Keratinocyte (primary cell): ENCODE measurements at regions not wholly inside any gene's neighbourhood (a gene's known extent, or its start where the extent isn't known, plus 50 kb on each side); places are given as distances from the start of the nearest gene placed in this dataset.

Source experiments
- DNase-seq: peaks from one replicate; pipeline ENCODE4 v3.0.0-alpha.2; 2011; ENCODE audit warnings: low read depth, missing footprints, low spot score
- FAIRE-seq: peaks from 2 replicates; lab custom pipeline; 2011; peaks lifted over from hg19 to GRCh38; lab: Jason Lieb, UNC
- H2AFZ ChIP-seq: 2 replicates; pipeline ENCODE4 v1.6.0; 2012; ENCODE audit warnings: low read length, control low read depth, inconsistent platforms; ENCODE audit not compliant: control insufficient read depth
- H3K27ac ChIP-seq: 2 replicates; pipeline ENCODE4 v1.5.1; 2011; ENCODE audit warnings: low read length; ENCODE audit not compliant: control insufficient read depth, insufficient read depth
- H3K27me3 ChIP-seq: 3 replicates; pipeline ENCODE4 v1.6.0; 2011; ENCODE audit warnings: low read length; ENCODE audit not compliant: control insufficient read depth, insufficient read depth; ENCODE audit errors: extremely low read depth
- H3K36me3 ChIP-seq, 2 experiments: 2 replicates in 1 of 2; 3 replicates in 1 of 2; pipeline ENCODE4 v1.5.1; 2011; ENCODE audit warnings: low read length in 2 of 2, mild to moderate bottlenecking in 1 of 2; ENCODE audit not compliant: control insufficient read depth in 2 of 2, insufficient read depth in 2 of 2; ENCODE audit errors: extremely low read depth in 1 of 2
- H3K4me1 ChIP-seq: 3 replicates; pipeline ENCODE4 v1.5.1; 2011; ENCODE audit warnings: low read length; ENCODE audit not compliant: control insufficient read depth, insufficient read depth; ENCODE audit errors: extremely low read depth
- H3K4me2 ChIP-seq: 3 replicates; pipeline ENCODE4 v1.6.0; 2011; ENCODE audit warnings: low read depth, low read length; ENCODE audit not compliant: control insufficient read depth, insufficient read depth; ENCODE audit errors: extremely low read depth
- H3K4me3 ChIP-seq, 3 experiments: fragments of 200-600 bp in 1 of 3; sonication (generic) in 1 of 3; 2 replicates in 2 of 3; 3 replicates in 1 of 3; pipeline ENCODE4 v1.5.1; 2011 to 2016; ENCODE audit warnings: low read length in 3 of 3, mild to moderate bottlenecking in 3 of 3, control low read depth in 2 of 3, inconsistent platforms in 1 of 3, low read depth in 1 of 3, mixed read lengths in 1 of 3, mixed run types in 1 of 3, moderate library complexity in 1 of 3; ENCODE audit not compliant: control insufficient read depth in 2 of 3, insufficient read depth in 2 of 3; ENCODE audit errors: extremely low read depth in 1 of 3
- H3K79me2 ChIP-seq: 2 replicates; pipeline ENCODE4 v1.6.0; 2012; ENCODE audit warnings: low read length; ENCODE audit not compliant: control insufficient read depth, insufficient read depth
- H3K9ac ChIP-seq: 3 replicates; pipeline ENCODE4 v1.6.0; 2011; ENCODE audit warnings: low read length; ENCODE audit not compliant: control insufficient read depth, insufficient read depth; ENCODE audit errors: extremely low read depth
- H3K9me1 ChIP-seq: 3 replicates; pipeline ENCODE4 v1.6.0; 2011; ENCODE audit warnings: low read length; ENCODE audit not compliant: control insufficient read depth, insufficient read depth; ENCODE audit errors: extremely low read depth
- H3K9me3 ChIP-seq: 2 replicates; pipeline ENCODE4 v1.5.1; 2012; ENCODE audit warnings: low read depth, low read length; ENCODE audit not compliant: control insufficient read depth
- H4K20me1 ChIP-seq: 3 replicates; pipeline ENCODE4 v1.6.0; 2011; ENCODE audit warnings: low read length; ENCODE audit not compliant: control insufficient read depth, insufficient read depth; ENCODE audit errors: extremely low read depth
- EZH2 ChIP-seq: IDR thresholded peaks from one replicate; pipeline ENCODE4 v1.6.1; 2012; ENCODE audit warnings: inconsistent platforms, mild to moderate bottlenecking, low read length, moderate library complexity
- dilution Hi-C: fragments of 300-500 bp; cut with MboI; formaldehyde crosslinking; loops from one replicate; pipeline ENCODE4 v1.7.0; 2020; ENCODE audit warnings: low sequenced_read_pairs; ENCODE audit not compliant: extremely low pct_ligation_motif_present
- TF ChIP-seq, protein P1 (sequence below), 3 experiments: IDR thresholded peaks in 1 of 3; conservative IDR thresholded peaks in 1 of 3; optimal IDR thresholded peaks in 1 of 3; 2 replicates in 2 of 3; 3 replicates in 1 of 3; pipeline versions ENCODE3 to v1.5.1; 2011; ENCODE audit warnings: low read length in 3 of 3, mild to moderate bottlenecking in 3 of 3, moderate library complexity in 2 of 3, control low read depth in 1 of 3, inconsistent platforms in 1 of 3; ENCODE audit not compliant: insufficient read depth in 2 of 3; ENCODE audit errors: extremely low read depth in 1 of 3

DNA sequence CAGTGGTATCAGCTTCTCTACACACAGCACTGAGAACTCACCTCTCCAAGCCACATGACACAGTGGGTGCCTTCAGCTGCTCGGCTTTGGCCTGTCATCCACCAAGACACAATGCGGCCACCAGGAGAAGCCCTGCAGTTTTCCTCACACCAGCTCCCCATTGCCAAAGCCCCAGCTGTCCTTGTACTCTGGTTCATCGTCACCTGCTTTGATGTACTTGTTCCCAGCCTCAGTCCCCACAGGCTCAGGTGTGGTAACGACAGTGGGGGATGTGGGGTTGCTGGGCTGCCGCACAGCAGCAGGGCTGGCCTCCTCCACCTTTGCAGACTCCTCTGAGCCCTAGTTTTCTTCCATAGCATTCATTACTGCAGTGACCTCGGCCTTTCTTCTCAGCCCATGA lies 387.3 kb downstream of the MEIS1 start:
- Histone ChIP-seq H3K9me1 (no peaks in the 10 kb centered on the region), H3K27ac (no peak overlapping the region), H2AFZ (no peak overlapping the region), H3K9me3 (no peaks in the 10 kb centered on the region), H3K79me2 (no peaks in the 10 kb centered on the region), H3K27me3 (no peaks in the 10 kb centered on the region), H3K36me3 (no peaks in the 10 kb centered on the region), H3K4me1 (no peaks in the 10 kb centered on the region), H3K4me2 (no peak overlapping the region), H4K20me1 (no peaks in the 10 kb centered on the region), H3K4me3 (no peak overlapping the region), H3K9ac (no peak overlapping the region)
- DNase-seq (no peak), FAIRE-seq (no peak)
- dilution Hi-C loops = no loop called here
- TF ChIP-seq, protein P1, sequence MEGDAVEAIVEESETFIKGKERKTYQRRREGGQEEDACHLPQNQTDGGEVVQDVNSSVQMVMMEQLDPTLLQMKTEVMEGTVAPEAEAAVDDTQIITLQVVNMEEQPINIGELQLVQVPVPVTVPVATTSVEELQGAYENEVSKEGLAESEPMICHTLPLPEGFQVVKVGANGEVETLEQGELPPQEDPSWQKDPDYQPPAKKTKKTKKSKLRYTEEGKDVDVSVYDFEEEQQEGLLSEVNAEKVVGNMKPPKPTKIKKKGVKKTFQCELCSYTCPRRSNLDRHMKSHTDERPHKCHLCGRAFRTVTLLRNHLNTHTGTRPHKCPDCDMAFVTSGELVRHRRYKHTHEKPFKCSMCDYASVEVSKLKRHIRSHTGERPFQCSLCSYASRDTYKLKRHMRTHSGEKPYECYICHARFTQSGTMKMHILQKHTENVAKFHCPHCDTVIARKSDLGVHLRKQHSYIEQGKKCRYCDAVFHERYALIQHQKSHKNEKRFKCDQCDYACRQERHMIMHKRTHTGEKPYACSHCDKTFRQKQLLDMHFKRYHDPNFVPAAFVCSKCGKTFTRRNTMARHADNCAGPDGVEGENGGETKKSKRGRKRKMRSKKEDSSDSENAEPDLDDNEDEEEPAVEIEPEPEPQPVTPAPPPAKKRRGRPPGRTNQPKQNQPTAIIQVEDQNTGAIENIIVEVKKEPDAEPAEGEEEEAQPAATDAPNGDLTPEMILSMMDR (optimal IDR thresholded peaks at IDR 0.05 in 1 of 3, IDR thresholded peaks at IDR 0.05 in 1 of 3, conservative IDR thresholded peaks at IDR 0.05 in 1 of 3; ENCODE audit: extremely low read depth in 1 of 3, insufficient read depth in 2 of 3, low read length in 3 of 3) = no peak
- no peak for TF ChIP-seq EZH2

GRCh38 chr2:66824926-66825325 lies 390.0 kb downstream of the MEIS1 start:
- no peaks in the 10 kb centered on the region for H3K4me1 ChIP-seq

More at GRCh38 chr2:66824926-66825325, 390.0 kb downstream of the MEIS1 start:
- no peaks in the 10 kb centered on the region for H4K20me1 ChIP-seq
- H2AFZ ChIP-seq = no peak overlapping the region
- H3K9ac ChIP-seq = no peak overlapping the region
- FAIRE-seq (no peak), DNase-seq (no peak)
- TF ChIP-seq, protein P1 (optimal IDR thresholded peaks at IDR 0.05 in 1 of 3, IDR thresholded peaks at IDR 0.05 in 1 of 3, conservative IDR thresholded peaks at IDR 0.05 in 1 of 3; ENCODE audit: extremely low read depth in 1 of 3, insufficient read depth in 2 of 3, low read length in 3 of 3) = no peak
- TF ChIP-seq EZH2 = no peak
- H3K79me2 ChIP-seq = no peaks in the 10 kb centered on the region
- H3K27ac ChIP-seq = no peak overlapping the region
- H3K9me3 ChIP-seq = no peaks in the 10 kb centered on the region
- H3K27me3 ChIP-seq = no peaks in the 10 kb centered on the region
- no peak overlapping the region for H3K4me2 ChIP-seq
- dilution Hi-C loops = no loop called here
- H3K4me3 ChIP-seq = no peak overlapping the region
- H3K36me3 ChIP-seq = no peaks in the 10 kb centered on the region
- no peaks in the 10 kb centered on the region for H3K9me1 ChIP-seq
